ENCODE measurements at regions not wholly inside any gene's neighbourhood (a gene's known extent, or its start where the extent isn't known, plus 50 kb on each side); places are given as distances from the start of the nearest gene placed in this dataset.
"Not testable (repeated sequence)": the region's sequence is repeated elsewhere in the genome, so short reads cannot be mapped to it uniquely, and the experiment has no call there.

DNA sequence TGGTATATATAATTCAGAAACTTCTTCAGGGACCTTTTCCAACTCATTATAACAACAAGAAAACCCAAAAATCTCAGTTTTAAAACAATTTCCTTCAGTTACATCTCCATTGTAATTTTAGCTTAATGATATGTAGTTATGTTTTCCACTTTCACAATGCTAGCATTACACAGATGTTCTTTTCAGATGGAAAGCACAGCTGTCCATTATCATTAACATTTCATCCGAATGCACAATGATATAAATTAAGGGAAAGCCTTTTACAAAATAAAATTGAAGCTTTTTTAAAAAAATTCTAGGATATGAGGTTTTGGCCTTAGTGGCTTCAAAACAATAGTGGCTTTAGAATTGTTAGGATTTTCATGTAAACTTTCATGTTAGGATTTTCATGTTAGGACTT lies 389.2 kb downstream of the ADAM29 start:
- no peak overlapping the region for H3K27ac ChIP-seq
- no peaks in the 10 kb centered on the region for H3K9me3 ChIP-seq (ENCODE audit: low read depth, low read length)
- H3K4me3 ChIP-seq: no peak overlapping the region
- TF ChIP-seq FOXP2 (optimal IDR thresholded peaks at IDR 0.05; ENCODE audit: control extremely low read depth, extremely low read length, insufficient read depth) (no peak), POLR2AphosphoS5 (IDR thresholded peaks at IDR 0.05; ENCODE audit: borderline replicate concordance, low read depth, low read length) (no peak), EZH2 (IDR thresholded peaks at IDR 0.05) (no peak)
- no peak for DNase-seq (ENCODE audit: low read depth, low spot score)
- H3K36me3 ChIP-seq (ENCODE audit: insufficient read depth, low read length): no peaks in the 10 kb centered on the region
- no peak overlapping the region for H3K9ac ChIP-seq (ENCODE audit: insufficient read length)

- TF ChIP-seq POLR2AphosphoS5 (IDR thresholded peaks at IDR 0.05; ENCODE audit: borderline replicate concordance, low read depth, low read length) (no peak), FOXP2 (optimal IDR thresholded peaks at IDR 0.05; ENCODE audit: control extremely low read depth, extremely low read length, insufficient read depth) (no peak), EZH2 (IDR thresholded peaks at IDR 0.05) (no peak)
- H3K27ac ChIP-seq: no peak overlapping the region
- no peak overlapping the region for H3K4me3 ChIP-seq
- DNase-seq (ENCODE audit: low read depth, low spot score): no peak
- no peaks in the 10 kb centered on the region for H3K36me3 ChIP-seq (ENCODE audit: insufficient read depth, low read length)
- H3K9ac ChIP-seq (ENCODE audit: insufficient read length): no peak overlapping the region
- H3K9me3 ChIP-seq (ENCODE audit: low read depth, low read length): no peaks in the 10 kb centered on the region
Observed at GRCh38 chr4:175308236-175308635, 390.1 kb downstream of the ADAM29 start.

DNA sequence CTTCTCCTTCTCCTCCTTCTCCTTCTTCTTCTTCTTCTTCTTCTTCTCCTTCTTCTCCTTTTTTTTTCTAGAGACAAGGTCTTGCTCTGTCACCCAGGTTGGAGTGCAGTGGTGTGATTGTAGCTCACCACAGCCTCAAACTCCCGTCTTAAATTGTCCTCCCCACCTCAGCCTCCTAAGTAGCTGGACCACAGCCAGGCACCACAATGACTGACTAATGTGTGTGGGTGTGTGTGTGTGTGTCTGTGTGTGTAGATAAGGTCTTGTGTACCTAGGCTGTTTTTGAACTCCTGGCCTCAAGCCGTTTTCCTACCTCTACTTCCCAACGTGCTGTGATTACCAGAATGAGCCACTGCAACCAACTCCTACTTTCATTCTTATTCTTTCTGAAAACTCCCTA lies 390.9 kb downstream of the ADAM29 start:
- TF ChIP-seq FOXP2 (optimal IDR thresholded peaks at IDR 0.05; ENCODE audit: control extremely low read depth, extremely low read length, insufficient read depth): no peak
- no peak for TF ChIP-seq EZH2 (IDR thresholded peaks at IDR 0.05)
- no peak for TF ChIP-seq POLR2AphosphoS5 (IDR thresholded peaks at IDR 0.05; ENCODE audit: borderline replicate concordance, low read depth, low read length)
- Histone ChIP-seq H3K9me3 (ENCODE audit: low read depth, low read length) (no peaks in the 10 kb centered on the region), H3K9ac (ENCODE audit: insufficient read length) (no peak overlapping the region), H3K4me3 (no peak overlapping the region), H3K27ac (no peak overlapping the region), H3K36me3 (ENCODE audit: insufficient read depth, low read length) (no peaks in the 10 kb centered on the region)
- no peak for DNase-seq (ENCODE audit: low read depth, low spot score)

DNA sequence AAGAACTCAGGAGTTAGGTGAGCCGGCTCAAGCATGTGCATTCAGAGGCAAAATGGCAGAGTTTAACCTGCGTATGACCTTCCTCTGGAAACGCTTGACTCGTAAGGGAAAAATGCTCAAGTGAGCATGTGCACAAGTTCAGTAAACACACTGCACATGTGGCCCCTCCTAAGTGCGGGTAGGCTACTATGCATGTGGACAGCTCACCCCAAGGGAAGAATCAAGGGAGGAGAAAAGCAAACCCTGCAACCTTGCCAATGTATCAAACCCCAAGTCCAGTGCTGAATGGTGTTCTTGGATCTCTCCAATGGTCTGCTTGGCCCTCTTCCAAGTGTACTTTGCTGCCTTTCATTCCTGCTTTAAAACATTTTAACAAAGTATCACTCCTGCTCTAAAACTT lies 407.1 kb downstream of the ADAM29 start:
- no peak for TF ChIP-seq FOXP2 (optimal IDR thresholded peaks at IDR 0.05; ENCODE audit: control extremely low read depth, extremely low read length, insufficient read depth)
- no peak for TF ChIP-seq EZH2 (IDR thresholded peaks at IDR 0.05)
- no peak for TF ChIP-seq POLR2AphosphoS5 (IDR thresholded peaks at IDR 0.05; ENCODE audit: borderline replicate concordance, low read depth, low read length)
- no peak overlapping the region for H3K27ac ChIP-seq
- H3K36me3 ChIP-seq (ENCODE audit: insufficient read depth, low read length): no peaks in the 10 kb centered on the region
- no peak overlapping the region for H3K9ac ChIP-seq (ENCODE audit: insufficient read length)
- no peak for DNase-seq (ENCODE audit: low read depth, low spot score)
- H3K9me3 ChIP-seq (ENCODE audit: low read depth, low read length): no peaks in the 10 kb centered on the region
- no peak overlapping the region for H3K4me3 ChIP-seq

- H3K27ac ChIP-seq: no peak overlapping the region
- no peak for DNase-seq (ENCODE audit: low read depth, low spot score)
- H3K4me3 ChIP-seq: no peak overlapping the region
- H3K9ac ChIP-seq (ENCODE audit: insufficient read length): no peak overlapping the region
- no peaks in the 10 kb centered on the region for H3K9me3 ChIP-seq (ENCODE audit: low read depth, low read length)
- no peaks in the 10 kb centered on the region for H3K36me3 ChIP-seq (ENCODE audit: insufficient read depth, low read length)
- TF ChIP-seq EZH2 (IDR thresholded peaks at IDR 0.05): no peak
- TF ChIP-seq POLR2AphosphoS5 (IDR thresholded peaks at IDR 0.05; ENCODE audit: borderline replicate concordance, low read depth, low read length): no peak
- TF ChIP-seq FOXP2 (optimal IDR thresholded peaks at IDR 0.05; ENCODE audit: control extremely low read depth, extremely low read length, insufficient read depth): no peak
Observed at GRCh38 chr4:175326796-175327195, 408.6 kb downstream of the ADAM29 start.

GRCh38 chr4:175330236-175330635 lies 412.1 kb downstream of the ADAM29 start:
- Histone ChIP-seq H3K36me3 (ENCODE audit: insufficient read depth, low read length) (no peaks in the 10 kb centered on the region), H3K9me3 (ENCODE audit: low read depth, low read length) (no peaks in the 10 kb centered on the region), H3K27ac (no peak overlapping the region), H3K4me3 (no peak overlapping the region), H3K9ac (ENCODE audit: insufficient read length) (no peak overlapping the region)
- no peak for TF ChIP-seq POLR2AphosphoS5 (IDR thresholded peaks at IDR 0.05; ENCODE audit: borderline replicate concordance, low read depth, low read length)
- no peak for TF ChIP-seq FOXP2 (optimal IDR thresholded peaks at IDR 0.05; ENCODE audit: control extremely low read depth, extremely low read length, insufficient read depth)
- no peak for TF ChIP-seq EZH2 (IDR thresholded peaks at IDR 0.05)
- DNase-seq (ENCODE audit: low read depth, low spot score): no peak

DNA sequence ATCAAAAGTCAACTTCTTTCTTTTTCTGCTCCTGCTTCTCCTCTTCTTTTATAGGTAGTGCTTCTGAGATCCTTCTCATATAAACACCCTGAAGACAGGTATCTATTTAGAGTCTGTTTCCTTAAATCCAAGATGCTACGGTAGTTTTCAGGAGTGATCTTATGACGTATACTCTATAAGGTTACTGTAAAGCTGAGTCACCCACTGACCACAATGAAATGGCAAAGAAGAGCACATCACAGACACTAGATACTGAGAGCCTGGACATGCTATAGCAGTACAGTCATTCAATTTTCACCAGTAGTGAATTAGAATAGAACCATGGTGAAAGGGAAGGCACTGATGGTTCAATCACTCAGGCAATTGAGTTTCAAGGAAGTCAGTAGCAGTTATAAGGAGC lies 412.5 kb downstream of the ADAM29 start:
- Histone ChIP-seq H3K27ac (no peak overlapping the region), H3K9me3 (ENCODE audit: low read depth, low read length) (no peaks in the 10 kb centered on the region), H3K9ac (ENCODE audit: insufficient read length) (no peak overlapping the region), H3K4me3 (no peak overlapping the region), H3K36me3 (ENCODE audit: insufficient read depth, low read length) (no peaks in the 10 kb centered on the region)
- TF ChIP-seq POLR2AphosphoS5 (IDR thresholded peaks at IDR 0.05; ENCODE audit: borderline replicate concordance, low read depth, low read length) (no peak), FOXP2 (optimal IDR thresholded peaks at IDR 0.05; ENCODE audit: control extremely low read depth, extremely low read length, insufficient read depth) (no peak), EZH2 (IDR thresholded peaks at IDR 0.05) (no peak)
- no peak for DNase-seq (ENCODE audit: low read depth, low spot score)

GRCh38 chr4:175335331-175335730 lies 417.2 kb downstream of the ADAM29 start:
- Histone ChIP-seq H3K9ac (ENCODE audit: insufficient read length) (no peak overlapping the region), H3K27ac (no peak overlapping the region), H3K9me3 (ENCODE audit: low read depth, low read length) (no peaks in the 10 kb centered on the region), H3K36me3 (ENCODE audit: insufficient read depth, low read length) (no peaks in the 10 kb centered on the region), H3K4me3 (no peak overlapping the region)
- TF ChIP-seq POLR2AphosphoS5 (IDR thresholded peaks at IDR 0.05; ENCODE audit: borderline replicate concordance, low read depth, low read length): no peak
- no peak for TF ChIP-seq FOXP2 (optimal IDR thresholded peaks at IDR 0.05; ENCODE audit: control extremely low read depth, extremely low read length, insufficient read depth)
- no peak for TF ChIP-seq EZH2 (IDR thresholded peaks at IDR 0.05)
- no peak for DNase-seq (ENCODE audit: low read depth, low spot score)

DNA sequence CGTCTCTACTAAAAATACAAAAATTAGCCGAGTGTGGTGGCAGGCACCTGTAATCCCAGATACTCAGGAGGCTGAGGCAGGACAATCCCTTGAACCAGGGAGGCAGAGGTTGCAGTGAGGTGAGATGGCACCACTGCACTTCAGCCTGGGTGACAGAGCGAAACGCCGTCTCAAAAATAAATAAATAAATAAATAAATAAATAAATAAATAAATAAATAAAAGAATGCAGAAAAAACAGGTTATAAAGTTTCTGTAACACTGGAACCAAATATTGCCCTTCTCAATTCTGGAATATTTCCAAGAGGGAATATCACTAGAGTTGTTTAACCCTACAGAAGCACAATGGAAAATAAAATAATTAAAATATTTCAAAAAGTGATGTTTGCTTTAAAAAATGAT lies 418.4 kb downstream of the ADAM29 start:
- not testable (repeated sequence) for H3K36me3 ChIP-seq (ENCODE audit: insufficient read depth, low read length); DNase-seq (ENCODE audit: low read depth, low spot score); H3K9ac ChIP-seq (ENCODE audit: insufficient read length); H3K9me3 ChIP-seq (ENCODE audit: low read depth, low read length); H3K27ac ChIP-seq; H3K4me3 ChIP-seq

Measured in SK-N-MC (cell line).